ENCODE measurements at regions not wholly inside any gene's neighbourhood (a gene's known extent, or its start where the extent isn't known, plus 50 kb on each side); places are given as distances from the start of the nearest gene placed in this dataset.

DNA sequence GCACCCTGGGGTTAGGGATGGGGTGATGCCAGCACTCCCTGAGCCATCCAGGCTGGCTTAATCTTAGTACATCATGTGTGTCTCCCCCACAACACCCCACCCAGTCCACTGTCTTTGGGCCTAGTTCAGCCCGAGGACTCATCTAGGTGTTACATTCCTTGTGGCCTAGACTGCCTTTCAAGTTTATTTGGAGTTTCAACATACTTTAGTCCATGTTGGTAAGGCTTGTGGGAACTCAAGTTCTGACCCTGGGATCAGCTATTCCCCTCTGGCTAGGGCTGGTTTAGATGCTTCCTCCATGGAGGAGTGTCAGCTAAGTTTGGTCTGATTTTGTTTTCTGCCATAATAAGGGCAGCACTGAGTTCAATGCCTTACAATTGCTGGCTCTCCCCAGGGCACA is 302.4 kb downstream of the SMARCA2 start:
- no peak for DNase-seq

- no peak for DNase-seq
Measured at GRCh38 chr9:2319421-2319820, 302.2 kb upstream of the VLDLR start.

- DNase-seq: no peak
Measured at GRCh38 chr9:2320114-2320513, 301.5 kb upstream of the VLDLR start.

GRCh38 chr9:2320632-2321031 is 301.0 kb upstream of the VLDLR start:
- DNase-seq: no peak

GRCh38 chr9:2321523-2322148 is 300.0 kb upstream of the VLDLR start:
- DNase-seq: no peak

DNA sequence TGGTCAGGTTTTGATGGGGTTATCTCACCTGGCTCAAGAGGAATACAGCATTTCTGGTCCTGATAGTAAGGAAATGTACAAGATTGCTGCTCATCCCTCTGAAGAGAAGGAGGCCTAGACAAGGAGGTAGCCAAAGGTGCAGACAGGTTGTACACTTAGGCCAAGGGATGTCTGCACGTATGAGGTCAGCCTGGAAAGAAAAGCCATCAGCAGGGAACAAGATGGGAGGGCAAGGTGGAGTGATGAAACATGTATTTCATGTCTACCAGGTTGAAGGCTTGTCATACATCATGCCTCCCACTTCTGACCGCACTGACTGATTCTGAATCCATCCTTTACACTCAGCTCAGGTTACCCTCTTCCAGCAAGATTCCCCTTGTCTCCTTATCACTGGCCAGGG is 296.8 kb upstream of the VLDLR start:
- no peak for DNase-seq

DNA sequence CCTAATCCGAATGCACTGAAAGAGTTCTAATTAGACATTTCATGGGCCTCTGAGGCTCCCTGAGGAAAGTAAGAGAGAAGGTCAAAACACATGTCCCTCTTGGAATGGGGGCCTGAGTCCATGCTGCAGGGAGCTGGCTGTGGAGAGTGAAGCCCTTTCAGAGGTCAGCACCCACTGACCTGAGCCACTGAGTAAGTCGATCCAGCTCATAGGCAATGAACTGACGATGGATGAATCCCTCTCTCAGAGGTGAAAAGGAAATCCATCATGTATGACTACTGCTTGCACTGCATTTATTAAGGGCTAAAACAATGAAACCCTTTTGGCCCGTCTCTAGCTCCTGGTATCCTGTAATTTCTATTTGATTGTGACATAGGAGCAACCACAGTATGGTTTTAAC is 288.9 kb upstream of the VLDLR start:
- no peak for DNase-seq

- DNase-seq: no peak
Measured at GRCh38 chr9:2335260-2335659, 286.3 kb upstream of the VLDLR start.

- DNase-seq: peak; percentile 46
Measured at GRCh38 chr9:2336055-2336454, 285.5 kb upstream of the VLDLR start.

DNA sequence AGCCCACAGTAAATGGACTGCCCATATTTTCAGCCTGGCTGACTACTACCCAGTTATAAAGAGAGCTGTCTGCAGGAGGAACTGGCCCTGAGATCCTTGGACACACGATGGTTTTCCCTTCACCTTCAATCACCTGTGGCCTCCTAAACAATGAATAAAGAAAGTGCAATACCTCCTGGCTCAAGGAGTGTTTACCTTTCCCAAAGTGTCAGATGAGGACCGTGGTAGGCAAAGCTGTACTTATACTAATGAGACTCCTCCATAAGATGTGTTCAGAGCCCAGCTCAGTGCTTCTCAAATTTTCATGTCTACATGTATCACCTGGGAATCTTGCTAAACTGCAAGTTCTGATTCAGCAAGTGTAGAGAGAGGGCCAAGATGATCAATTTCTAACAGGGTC is 284.5 kb upstream of the VLDLR start:
- DNase-seq: peak; percentile 21

DNA sequence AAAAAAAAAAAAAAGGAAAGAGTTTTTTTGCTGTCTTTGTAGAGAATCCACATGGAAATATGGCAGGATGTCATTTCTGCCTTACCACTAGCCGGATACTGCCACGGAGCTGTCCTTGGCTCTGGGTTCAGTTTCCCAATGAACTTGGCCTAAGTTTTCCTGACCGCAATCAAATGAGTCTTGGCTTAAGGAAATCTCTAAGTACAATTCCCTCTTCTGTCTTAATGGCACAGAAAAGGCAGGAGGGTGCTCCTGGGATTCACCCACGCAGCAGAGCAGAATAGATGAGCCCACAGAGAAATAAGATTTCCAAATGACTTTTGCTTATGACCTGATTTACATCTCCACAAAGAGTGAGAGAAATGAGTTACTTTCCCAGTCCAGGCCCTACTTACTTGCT is 284.0 kb upstream of the VLDLR start:
- no peak for DNase-seq

DNA sequence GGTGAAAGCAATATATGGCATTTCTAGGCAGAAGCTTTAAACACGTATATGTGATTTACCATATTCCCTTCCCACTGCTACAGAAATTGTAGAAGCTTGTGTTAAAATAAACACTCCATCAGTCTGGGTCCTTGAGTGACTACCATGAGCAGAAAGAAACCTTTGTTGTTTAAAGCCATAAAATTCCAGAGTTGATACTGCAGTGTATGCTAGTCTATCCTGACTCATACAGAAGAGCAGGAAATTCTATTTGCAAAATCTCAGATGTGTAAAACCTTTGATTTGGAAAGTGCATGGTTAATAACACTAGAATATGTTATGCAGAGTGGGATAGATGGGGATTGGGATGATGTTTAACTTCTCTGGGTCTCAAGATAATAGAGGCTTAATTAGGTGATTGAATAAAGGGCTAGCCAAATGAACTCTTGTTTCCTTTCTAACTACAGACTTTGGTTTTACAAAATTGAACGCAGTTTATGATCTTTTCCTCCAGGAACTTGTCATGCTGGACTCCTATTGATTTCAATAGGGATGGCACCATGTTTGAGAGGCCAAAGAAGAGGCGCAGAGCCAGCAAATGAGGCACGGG is 282.7 kb upstream of the VLDLR start:
- no peak for DNase-seq

GRCh38 chr9:2339416-2339815 is 282.2 kb upstream of the VLDLR start:
- no peak for DNase-seq

DNA sequence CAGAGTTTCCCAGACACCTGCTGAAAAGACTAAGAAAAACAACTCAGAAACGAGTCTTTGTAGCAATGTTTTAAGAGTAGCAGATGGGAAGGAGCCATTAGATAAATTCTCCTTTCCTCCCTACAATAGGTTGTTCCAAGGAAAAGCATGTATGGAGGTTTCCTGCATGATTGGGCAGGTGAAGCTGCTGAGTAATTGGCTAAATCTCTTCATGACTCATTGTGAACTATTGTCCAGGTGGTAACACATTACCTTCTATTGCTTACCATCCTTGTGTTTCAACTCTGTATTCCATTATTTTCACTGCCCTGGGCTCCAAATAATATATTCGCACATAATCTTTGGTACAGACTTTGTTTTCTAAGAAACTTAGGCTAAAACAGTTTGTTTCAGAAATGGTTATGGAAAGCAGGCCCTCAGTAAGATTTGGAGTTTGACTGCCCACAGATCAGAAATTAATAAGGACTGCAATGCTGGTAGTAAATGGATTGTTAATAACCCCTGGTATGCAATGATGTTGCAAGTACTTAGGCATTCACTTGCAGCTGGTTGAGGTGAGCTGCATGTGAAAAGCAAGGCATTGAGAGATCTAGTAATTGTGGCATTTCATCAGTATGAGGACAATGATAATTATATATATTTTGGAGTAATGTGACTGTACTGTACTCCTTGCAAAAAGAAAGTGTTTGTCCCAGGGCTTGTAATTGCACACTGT is 281.4 kb upstream of the VLDLR start:
- no peak for DNase-seq

DNA sequence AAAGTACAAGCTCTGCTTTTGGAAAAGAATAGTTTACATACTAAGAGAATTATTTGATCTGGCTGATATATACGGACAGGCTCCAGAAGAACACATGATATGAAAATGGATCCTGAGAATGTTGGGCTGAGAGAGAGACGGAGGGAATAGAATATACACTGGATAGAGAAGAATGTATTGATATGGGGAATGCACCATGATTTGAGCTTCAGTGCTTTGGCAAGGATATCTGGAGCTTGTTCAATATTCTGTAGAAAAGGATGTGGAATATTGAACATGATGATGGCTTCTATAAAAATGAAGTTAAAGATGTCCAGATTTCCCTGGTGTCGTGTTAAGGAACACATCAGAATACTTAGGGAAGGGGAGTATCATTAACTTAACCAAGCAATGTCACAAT is 280.5 kb upstream of the VLDLR start:
- DNase-seq: no peak

GRCh38 chr9:2341956-2342355 is 279.6 kb upstream of the VLDLR start:
- DNase-seq: no peak

DNA sequence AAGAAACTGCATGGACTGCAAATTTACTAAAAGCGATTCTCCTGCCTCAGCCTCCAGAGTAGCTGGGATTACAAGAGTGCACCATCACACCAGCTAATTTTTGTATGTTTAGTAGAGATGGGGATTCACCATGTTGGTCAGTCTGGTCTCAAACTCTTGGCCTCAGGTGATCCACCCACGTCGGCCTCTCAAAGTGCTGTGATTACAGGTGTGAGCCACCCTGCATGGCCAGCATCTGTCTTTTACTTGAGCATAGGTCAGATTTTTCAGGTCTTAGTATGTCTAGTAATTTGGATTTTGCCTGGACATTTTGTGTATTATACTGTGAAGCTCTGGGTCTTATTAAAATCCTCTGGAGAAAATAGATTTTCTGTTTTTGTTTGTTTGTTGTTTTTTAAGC is 277.8 kb upstream of the VLDLR start:
- DNase-seq: no peak

GRCh38 chr9:2344436-2344835 is 277.2 kb upstream of the VLDLR start:
- no peak for DNase-seq

GRCh38 chr9:2345013-2345412 is 276.6 kb upstream of the VLDLR start:
- no peak for DNase-seq

DNA sequence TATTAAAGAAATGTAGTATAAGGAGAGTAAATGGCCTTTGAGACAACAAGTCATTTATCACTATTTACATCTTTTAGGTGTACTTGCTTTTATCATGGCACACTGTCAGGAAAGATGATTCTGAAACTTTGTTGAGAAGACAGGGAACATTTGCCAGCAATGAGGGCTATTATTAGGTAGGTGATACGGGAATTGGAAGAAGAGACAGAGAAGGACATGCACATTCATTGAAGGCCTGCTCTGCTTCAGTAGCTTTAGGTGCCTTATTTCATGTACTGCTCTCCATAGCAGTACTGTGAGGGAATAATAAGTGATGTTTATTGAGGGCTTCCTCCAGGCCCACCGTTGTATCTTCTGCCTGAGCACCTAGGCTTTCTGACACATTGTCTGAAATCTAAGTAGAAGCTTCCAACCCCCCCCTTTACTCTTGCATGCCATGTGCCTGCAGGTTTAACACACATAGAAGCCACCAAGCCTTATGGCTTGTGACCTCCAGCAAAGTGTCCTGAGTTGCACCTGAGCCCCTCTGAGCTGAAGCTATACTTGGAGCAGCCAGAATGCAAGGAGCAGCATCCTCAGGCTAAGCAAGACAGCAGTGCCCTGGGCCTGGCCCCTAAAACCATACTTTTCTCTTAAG is 275.2 kb upstream of the VLDLR start:
- no peak for DNase-seq

DNA sequence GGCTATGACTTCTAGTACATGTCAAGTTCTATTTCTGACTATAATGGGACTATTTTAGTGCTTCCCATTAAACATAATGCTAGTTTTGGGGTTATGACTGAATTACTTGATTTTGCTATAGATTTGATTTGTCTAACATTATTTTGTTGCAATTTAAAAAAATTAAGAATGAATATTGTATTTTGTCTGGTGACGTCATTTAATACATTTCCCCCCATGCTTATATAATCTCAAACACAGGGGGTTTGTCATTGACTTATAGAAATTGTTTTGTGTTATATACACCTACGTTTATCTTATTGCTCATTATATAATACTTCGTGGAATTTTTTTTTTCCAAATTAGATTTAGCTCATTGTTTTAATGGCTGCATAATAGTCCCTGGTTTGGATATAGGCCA is 270.3 kb upstream of the VLDLR start:
- no peak for DNase-seq

DNA sequence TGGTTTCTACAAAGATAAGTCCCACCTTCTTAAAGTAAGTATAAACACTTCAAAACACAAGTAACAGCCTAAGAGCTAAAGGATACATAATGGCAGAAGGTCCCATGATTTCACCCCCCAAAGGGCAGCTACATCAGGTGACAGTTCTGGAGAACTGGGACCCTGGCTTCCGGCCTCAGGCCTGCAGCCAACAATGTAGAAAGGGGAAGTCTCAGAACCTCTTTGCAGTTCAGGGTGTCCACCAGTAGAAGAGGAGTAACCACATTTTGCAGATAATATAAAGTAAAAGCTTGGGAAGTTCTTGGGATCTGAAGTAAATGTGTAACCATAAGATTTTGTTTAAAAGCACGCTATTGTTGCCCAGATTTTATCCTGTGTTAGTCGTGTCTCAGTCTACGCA is 267.4 kb upstream of the VLDLR start:
- DNase-seq: no peak

DNA sequence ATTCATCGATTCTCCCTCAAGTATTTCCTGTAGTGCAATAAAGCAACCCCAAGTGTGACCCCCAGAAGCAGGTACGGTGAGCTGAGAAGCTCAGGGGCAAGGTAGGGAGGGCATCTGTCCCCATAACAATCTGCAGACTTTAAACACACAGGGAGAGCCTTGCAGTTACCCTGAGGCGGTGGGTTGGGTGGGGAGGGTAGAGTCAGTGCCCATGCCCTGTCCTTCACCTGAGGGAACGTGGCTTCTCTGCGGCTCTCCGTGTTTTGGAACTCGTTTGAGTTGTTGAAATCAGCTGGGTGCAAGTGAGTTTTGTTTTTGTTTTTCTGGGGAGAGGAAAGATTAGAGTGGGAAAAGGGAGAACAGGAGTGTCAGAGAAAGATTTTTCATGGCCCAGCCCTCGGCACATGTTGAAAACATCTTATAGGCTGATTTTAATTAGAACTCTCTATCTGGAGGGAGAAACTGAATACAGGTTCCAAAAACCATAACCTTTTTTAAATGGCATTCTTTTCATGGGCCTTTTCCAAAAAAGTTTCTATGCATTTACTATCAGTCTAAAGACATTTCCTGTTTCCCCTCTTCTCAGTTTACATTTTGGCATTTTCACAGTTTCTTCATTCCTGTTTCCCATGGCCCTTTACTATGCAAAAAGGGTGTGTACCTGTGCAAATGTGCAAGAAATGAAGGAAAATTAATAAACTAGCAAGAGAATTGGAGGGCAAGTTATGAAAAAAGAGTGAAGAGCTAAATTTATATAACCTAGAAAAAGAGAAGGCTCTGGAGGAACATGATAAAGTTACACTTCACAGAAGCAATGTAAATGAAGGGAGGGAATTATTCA is 266.5 kb upstream of the VLDLR start:
- no peak for DNase-seq

- DNase-seq: no peak
Measured at GRCh38 chr9:2355697-2355983, 265.9 kb upstream of the VLDLR start.
